Liver (tissue), 8 donors: ENCODE measurements at regions not wholly inside any gene's neighbourhood (a gene's known extent, or its start where the extent isn't known, plus 50 kb on each side); places are given as distances from the start of the nearest gene placed in this dataset.

Experiments used
- DNase-seq: peaks from one replicate; pipeline ENCODE4 v3.0.0-alpha.2; 2017; ENCODE audit warnings: low spot score
- H3K27ac ChIP-seq, 2 donors: one replicate each; pipeline ENCODE4 v1.7.0; 2013; ENCODE audit warnings: inconsistent platforms in 2 of 2, low read length in 2 of 2, control low read depth in 1 of 2, low read depth in 1 of 2, mild to moderate bottlenecking in 1 of 2
- H3K27me3 ChIP-seq, 4 donors: one replicate each; pipeline versions ENCODE4 v1.6.1 to v1.7.0; 2013; ENCODE audit warnings: low read length in 3 of 4, inconsistent platforms in 1 of 4, mild to moderate bottlenecking in 1 of 4, moderate library complexity in 1 of 4; ENCODE audit not compliant: control insufficient read depth in 4 of 4, insufficient read depth in 4 of 4
- H3K36me3 ChIP-seq, 4 donors: one replicate each; pipeline versions ENCODE4 v1.6.1 to v1.7.0; 2013; ENCODE audit warnings: low read length in 3 of 4, mild to moderate bottlenecking in 3 of 4, low read depth in 1 of 4, moderate library complexity in 1 of 4; ENCODE audit not compliant: control insufficient read depth in 4 of 4, insufficient read depth in 3 of 4
- H3K4me1 ChIP-seq, 4 donors: one replicate each; pipeline versions ENCODE4 v1.6.1 to v1.7.0; 2013; ENCODE audit warnings: low read length in 3 of 4, mild to moderate bottlenecking in 3 of 4, moderate library complexity in 1 of 4; ENCODE audit not compliant: control insufficient read depth in 4 of 4, insufficient read depth in 4 of 4
- H3K4me3 ChIP-seq, 3 donors: one replicate each; pipeline versions ENCODE4 v1.6.1 to v1.7.0; 2013; ENCODE audit warnings: low read length in 3 of 3, control low read depth in 1 of 3, low read depth in 1 of 3, mild to moderate bottlenecking in 1 of 3
- H3K9ac ChIP-seq, 2 donors: one replicate each; pipeline ENCODE4 v1.7.0; 2013; ENCODE audit warnings: low read length in 2 of 2, mild to moderate bottlenecking in 2 of 2, moderate library complexity in 2 of 2, control low read depth in 1 of 2, low read depth in 1 of 2
- H3K9me3 ChIP-seq, 4 donors: one replicate each; pipeline versions ENCODE4 v1.6.1 to v1.7.0; 2013; ENCODE audit warnings: low read length in 3 of 4; ENCODE audit not compliant: control insufficient read depth in 4 of 4
- EGR1 ChIP-seq, 2 donors: IDR thresholded peaks; 2 replicates each; pipeline ENCODE4 v1.6.1; 2016 to 2018; ENCODE audit warnings: antibody characterized with exemption in 2 of 2, low read depth in 2 of 2
- FOXA1 ChIP-seq: IDR thresholded peaks from 2 replicates; pipeline ENCODE4 v1.6.1; 2016; ENCODE audit warnings: antibody characterized with exemption
- FOXA2 ChIP-seq: IDR thresholded peaks from 2 replicates; pipeline ENCODE4 v1.6.1; 2016; ENCODE audit warnings: antibody characterized with exemption
- GABPA ChIP-seq, 2 donors: IDR thresholded peaks in 1 of 2; conservative IDR thresholded peaks in 1 of 2; 2 replicates each; pipeline ENCODE4 v1.6.1; 2016; ENCODE audit warnings: antibody characterized with exemption in 2 of 2, mild to moderate bottlenecking in 1 of 2, moderate library complexity in 1 of 2
- HNF4A ChIP-seq, 2 donors: conservative IDR thresholded peaks; 2 replicates each; pipeline ENCODE4 v1.6.1; 2016; ENCODE audit warnings: antibody characterized with exemption in 2 of 2, mild to moderate bottlenecking in 2 of 2
- HNF4G ChIP-seq: IDR thresholded peaks from 2 replicates; pipeline ENCODE4 v1.6.1; 2016; ENCODE audit warnings: antibody characterized with exemption
- JUND ChIP-seq, 2 donors: IDR thresholded peaks; 2 replicates each; pipeline ENCODE4 v1.6.1; 2016; ENCODE audit warnings: antibody characterized with exemption in 2 of 2
- RAD21 ChIP-seq, 2 donors: IDR thresholded peaks; 2 replicates each; pipeline ENCODE4 v1.6.1; 2016; ENCODE audit warnings: antibody characterized with exemption in 2 of 2, mild to moderate bottlenecking in 2 of 2
- RXRA ChIP-seq, 2 donors: IDR thresholded peaks; 2 replicates each; pipeline ENCODE4 v1.6.1; 2017 to 2018; ENCODE audit warnings: antibody characterized with exemption in 2 of 2, mild to moderate bottlenecking in 1 of 2
- SP1 ChIP-seq: IDR thresholded peaks from 2 replicates; pipeline ENCODE4 v1.6.1; 2018; ENCODE audit warnings: antibody characterized with exemption, mild to moderate bottlenecking
- TAF1 ChIP-seq: conservative IDR thresholded peaks from 2 replicates; pipeline ENCODE4 v1.6.1; 2016; ENCODE audit warnings: antibody characterized with exemption, mild to moderate bottlenecking
- YY1 ChIP-seq: IDR thresholded peaks from 2 replicates; pipeline ENCODE4 v1.6.1; 2016; ENCODE audit warnings: antibody characterized with exemption, mild to moderate bottlenecking
- WGBS: extraction: QIAGEN DNeasy Blood & Tissue Kit; methylation state at CpG from one replicate; pipeline ENCODE4 v1.1.7; 2013; 5-methylcytosine and 5-hydroxymethylcytosine counted together
- TF ChIP-seq, protein P1 (sequence below): IDR thresholded peaks from 2 replicates; pipeline ENCODE4 v1.6.1; 2016; ENCODE audit warnings: antibody characterized with exemption, mild to moderate bottlenecking
- TF ChIP-seq, protein P2 (sequence below): IDR thresholded peaks from 2 replicates; pipeline ENCODE4 v1.6.1; 2016; ENCODE audit warnings: antibody characterized with exemption
- TF ChIP-seq, protein P3 (sequence below): fragments of 150-350 bp; IDR thresholded peaks from 2 replicates; pipeline ENCODE4 v1.5.1; 2017; ENCODE audit warnings: improper control_type of control experiment, low read depth, low read length; ENCODE audit not compliant: missing input control
- TF ChIP-seq, protein P4 (sequence below): IDR thresholded peaks from 2 replicates; pipeline ENCODE4 v1.6.1; 2016; ENCODE audit warnings: antibody characterized with exemption
- TF ChIP-seq, protein P5 (sequence below): IDR thresholded peaks from 2 replicates; pipeline ENCODE4 v1.6.1; 2016; ENCODE audit warnings: antibody characterized with exemption
- donor health status: healthy.
- donor health status: healthy.
- donor health status: healthy.
- donor health status: healthy.
- donor health status: healthy.

DNA sequence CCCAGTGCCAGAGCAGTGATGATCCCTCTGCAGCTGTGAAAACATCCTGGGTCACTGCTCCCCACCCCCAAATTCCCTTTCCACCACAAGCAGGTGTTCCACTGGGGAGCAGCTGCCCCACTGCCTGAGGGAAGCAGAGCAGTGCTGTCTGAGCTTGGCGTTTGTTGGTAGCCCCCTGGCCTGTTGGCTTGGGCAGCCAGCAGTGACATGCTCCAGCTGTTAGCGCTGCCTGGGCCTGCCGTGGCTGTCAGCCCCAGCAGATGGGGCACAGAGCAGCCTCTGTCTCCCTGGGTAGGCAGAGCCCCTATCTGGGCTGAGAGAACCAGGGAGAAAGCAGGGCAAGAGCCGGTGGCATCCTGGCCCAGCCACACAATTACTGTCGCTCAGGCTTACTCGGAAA is 247.7 kb downstream of the GLI2 start:
- H3K27me3 ChIP-seq = no peaks in the 10 kb centered on the region
- no peak for TF ChIP-seq HNF4G
- no peak for TF ChIP-seq GABPA (IDR thresholded peaks at IDR 0.05 in 1 of 2, conservative IDR thresholded peaks at IDR 0.05 in 1 of 2)
- TF ChIP-seq EGR1 (IDR thresholded peaks at IDR 0.05; ENCODE audit: low read depth in 2 of 2) = no peak
- TF ChIP-seq, protein P1, sequence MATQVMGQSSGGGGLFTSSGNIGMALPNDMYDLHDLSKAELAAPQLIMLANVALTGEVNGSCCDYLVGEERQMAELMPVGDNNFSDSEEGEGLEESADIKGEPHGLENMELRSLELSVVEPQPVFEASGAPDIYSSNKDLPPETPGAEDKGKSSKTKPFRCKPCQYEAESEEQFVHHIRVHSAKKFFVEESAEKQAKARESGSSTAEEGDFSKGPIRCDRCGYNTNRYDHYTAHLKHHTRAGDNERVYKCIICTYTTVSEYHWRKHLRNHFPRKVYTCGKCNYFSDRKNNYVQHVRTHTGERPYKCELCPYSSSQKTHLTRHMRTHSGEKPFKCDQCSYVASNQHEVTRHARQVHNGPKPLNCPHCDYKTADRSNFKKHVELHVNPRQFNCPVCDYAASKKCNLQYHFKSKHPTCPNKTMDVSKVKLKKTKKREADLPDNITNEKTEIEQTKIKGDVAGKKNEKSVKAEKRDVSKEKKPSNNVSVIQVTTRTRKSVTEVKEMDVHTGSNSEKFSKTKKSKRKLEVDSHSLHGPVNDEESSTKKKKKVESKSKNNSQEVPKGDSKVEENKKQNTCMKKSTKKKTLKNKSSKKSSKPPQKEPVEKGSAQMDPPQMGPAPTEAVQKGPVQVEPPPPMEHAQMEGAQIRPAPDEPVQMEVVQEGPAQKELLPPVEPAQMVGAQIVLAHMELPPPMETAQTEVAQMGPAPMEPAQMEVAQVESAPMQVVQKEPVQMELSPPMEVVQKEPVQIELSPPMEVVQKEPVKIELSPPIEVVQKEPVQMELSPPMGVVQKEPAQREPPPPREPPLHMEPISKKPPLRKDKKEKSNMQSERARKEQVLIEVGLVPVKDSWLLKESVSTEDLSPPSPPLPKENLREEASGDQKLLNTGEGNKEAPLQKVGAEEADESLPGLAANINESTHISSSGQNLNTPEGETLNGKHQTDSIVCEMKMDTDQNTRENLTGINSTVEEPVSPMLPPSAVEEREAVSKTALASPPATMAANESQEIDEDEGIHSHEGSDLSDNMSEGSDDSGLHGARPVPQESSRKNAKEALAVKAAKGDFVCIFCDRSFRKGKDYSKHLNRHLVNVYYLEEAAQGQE = no peak
- TF ChIP-seq, protein P2, sequence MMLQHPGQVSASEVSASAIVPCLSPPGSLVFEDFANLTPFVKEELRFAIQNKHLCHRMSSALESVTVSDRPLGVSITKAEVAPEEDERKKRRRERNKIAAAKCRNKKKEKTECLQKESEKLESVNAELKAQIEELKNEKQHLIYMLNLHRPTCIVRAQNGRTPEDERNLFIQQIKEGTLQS = no peak
- no peak for TF ChIP-seq SP1
- no peak for TF ChIP-seq TAF1
- no peak for TF ChIP-seq FOXA2
- TF ChIP-seq JUND (IDR thresholded peaks at IDR 0.05) = no peak
- TF ChIP-seq HNF4A (conservative IDR thresholded peaks at IDR 0.05) = no peak
- TF ChIP-seq, protein P3, sequence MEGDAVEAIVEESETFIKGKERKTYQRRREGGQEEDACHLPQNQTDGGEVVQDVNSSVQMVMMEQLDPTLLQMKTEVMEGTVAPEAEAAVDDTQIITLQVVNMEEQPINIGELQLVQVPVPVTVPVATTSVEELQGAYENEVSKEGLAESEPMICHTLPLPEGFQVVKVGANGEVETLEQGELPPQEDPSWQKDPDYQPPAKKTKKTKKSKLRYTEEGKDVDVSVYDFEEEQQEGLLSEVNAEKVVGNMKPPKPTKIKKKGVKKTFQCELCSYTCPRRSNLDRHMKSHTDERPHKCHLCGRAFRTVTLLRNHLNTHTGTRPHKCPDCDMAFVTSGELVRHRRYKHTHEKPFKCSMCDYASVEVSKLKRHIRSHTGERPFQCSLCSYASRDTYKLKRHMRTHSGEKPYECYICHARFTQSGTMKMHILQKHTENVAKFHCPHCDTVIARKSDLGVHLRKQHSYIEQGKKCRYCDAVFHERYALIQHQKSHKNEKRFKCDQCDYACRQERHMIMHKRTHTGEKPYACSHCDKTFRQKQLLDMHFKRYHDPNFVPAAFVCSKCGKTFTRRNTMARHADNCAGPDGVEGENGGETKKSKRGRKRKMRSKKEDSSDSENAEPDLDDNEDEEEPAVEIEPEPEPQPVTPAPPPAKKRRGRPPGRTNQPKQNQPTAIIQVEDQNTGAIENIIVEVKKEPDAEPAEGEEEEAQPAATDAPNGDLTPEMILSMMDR = no peak
- TF ChIP-seq RAD21 (IDR thresholded peaks at IDR 0.05) = no peak
- no peak for TF ChIP-seq FOXA1
- no peak for TF ChIP-seq YY1
- TF ChIP-seq, protein P4, sequence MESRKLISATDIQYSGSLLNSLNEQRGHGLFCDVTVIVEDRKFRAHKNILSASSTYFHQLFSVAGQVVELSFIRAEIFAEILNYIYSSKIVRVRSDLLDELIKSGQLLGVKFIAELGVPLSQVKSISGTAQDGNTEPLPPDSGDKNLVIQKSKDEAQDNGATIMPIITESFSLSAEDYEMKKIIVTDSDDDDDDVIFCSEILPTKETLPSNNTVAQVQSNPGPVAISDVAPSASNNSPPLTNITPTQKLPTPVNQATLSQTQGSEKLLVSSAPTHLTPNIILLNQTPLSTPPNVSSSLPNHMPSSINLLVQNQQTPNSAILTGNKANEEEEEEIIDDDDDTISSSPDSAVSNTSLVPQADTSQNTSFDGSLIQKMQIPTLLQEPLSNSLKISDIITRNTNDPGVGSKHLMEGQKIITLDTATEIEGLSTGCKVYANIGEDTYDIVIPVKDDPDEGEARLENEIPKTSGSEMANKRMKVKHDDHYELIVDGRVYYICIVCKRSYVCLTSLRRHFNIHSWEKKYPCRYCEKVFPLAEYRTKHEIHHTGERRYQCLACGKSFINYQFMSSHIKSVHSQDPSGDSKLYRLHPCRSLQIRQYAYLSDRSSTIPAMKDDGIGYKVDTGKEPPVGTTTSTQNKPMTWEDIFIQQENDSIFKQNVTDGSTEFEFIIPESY = no peak
- no peaks in the 10 kb centered on the region for H3K9me3 ChIP-seq
- H3K36me3 ChIP-seq = no peaks in the 10 kb centered on the region
- no peak for DNase-seq
- H3K9ac ChIP-seq = no peak overlapping the region
- H3K27ac ChIP-seq = no peak overlapping the region
- WGBS = 71% methylated on average over 6 of the region's 6 CpGs
- no peaks in the 10 kb centered on the region for H3K4me1 ChIP-seq
- no peak overlapping the region for H3K4me3 ChIP-seq

DNA sequence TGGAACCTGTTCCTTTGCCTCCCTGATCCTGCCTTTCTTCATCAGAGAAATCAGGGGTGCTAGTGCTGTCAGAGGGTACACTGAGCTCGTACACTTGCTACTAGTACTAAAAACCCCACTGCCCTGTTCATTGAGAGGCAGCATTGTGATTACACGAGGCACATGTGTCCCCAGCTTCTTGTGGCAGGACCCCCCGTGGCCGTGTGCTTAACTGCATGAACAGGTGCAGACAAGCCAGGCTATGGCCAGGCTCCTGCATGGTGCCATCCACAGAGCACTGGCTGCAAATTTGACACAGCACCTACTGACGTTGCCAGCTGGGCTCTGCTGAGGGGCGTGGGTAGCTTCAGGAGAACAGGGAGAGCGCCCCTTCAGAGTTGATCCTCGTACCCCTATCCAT is 248.4 kb downstream of the GLI2 start:
- Histone ChIP-seq H3K27ac (no peak overlapping the region), H3K9ac (no peak overlapping the region), H3K9me3 (no peaks in the 10 kb centered on the region), H3K36me3 (no peaks in the 10 kb centered on the region), H3K4me3 (no peak overlapping the region), H3K27me3 (no peaks in the 10 kb centered on the region), H3K4me1 (no peaks in the 10 kb centered on the region)
- no peak for TF ChIP-seq TAF1
- TF ChIP-seq, protein P2 = no peak
- TF ChIP-seq HNF4A (conservative IDR thresholded peaks at IDR 0.05) = no peak
- no peak for TF ChIP-seq JUND (IDR thresholded peaks at IDR 0.05)
- no peak for TF ChIP-seq RXRA (IDR thresholded peaks at IDR 0.05)
- TF ChIP-seq YY1 = no peak
- TF ChIP-seq FOXA1 = no peak
- TF ChIP-seq, protein P5, sequence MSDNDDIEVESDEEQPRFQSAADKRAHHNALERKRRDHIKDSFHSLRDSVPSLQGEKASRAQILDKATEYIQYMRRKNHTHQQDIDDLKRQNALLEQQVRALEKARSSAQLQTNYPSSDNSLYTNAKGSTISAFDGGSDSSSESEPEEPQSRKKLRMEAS = no peak
- TF ChIP-seq, protein P1 = no peak
- no peak for TF ChIP-seq GABPA (IDR thresholded peaks at IDR 0.05 in 1 of 2, conservative IDR thresholded peaks at IDR 0.05 in 1 of 2)
- DNase-seq = no peak
- WGBS = 71% methylated on average over 8 of the region's 8 CpGs
